ENCODE measurements at regions not wholly inside any gene's neighbourhood (a gene's known extent, or its start where the extent isn't known, plus 50 kb on each side); places are given as distances from the start of the nearest gene placed in this dataset.

DNA sequence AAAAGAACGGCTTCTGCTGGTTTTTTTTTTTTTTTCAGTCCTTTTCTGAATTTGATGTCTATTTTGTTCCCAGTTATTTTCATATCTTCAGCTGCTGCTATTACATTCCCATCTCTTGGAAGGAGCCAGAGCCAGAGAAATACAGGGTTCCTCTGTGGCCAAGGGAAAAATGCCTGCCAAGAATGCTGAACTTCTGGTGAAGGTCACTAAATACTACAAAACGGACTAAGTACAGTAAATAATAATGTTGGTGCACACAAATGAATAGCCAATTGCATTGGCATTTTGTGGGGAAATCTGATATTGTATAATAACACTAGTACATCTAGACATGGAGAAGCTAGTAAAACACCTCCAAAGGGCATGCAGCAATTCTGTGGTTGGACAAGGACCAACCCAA is 56.3 kb upstream of the ZEB1 start:
- TF ChIP-seq, protein P1, sequence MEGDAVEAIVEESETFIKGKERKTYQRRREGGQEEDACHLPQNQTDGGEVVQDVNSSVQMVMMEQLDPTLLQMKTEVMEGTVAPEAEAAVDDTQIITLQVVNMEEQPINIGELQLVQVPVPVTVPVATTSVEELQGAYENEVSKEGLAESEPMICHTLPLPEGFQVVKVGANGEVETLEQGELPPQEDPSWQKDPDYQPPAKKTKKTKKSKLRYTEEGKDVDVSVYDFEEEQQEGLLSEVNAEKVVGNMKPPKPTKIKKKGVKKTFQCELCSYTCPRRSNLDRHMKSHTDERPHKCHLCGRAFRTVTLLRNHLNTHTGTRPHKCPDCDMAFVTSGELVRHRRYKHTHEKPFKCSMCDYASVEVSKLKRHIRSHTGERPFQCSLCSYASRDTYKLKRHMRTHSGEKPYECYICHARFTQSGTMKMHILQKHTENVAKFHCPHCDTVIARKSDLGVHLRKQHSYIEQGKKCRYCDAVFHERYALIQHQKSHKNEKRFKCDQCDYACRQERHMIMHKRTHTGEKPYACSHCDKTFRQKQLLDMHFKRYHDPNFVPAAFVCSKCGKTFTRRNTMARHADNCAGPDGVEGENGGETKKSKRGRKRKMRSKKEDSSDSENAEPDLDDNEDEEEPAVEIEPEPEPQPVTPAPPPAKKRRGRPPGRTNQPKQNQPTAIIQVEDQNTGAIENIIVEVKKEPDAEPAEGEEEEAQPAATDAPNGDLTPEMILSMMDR (IDR thresholded peaks at IDR 0.05), result no peak
- TF ChIP-seq POLR2A (IDR thresholded peaks at IDR 0.05) (no peak), EP300 (IDR thresholded peaks at IDR 0.05) (no peak)

All from sigmoid colon (tissue), 4 donors.